ENCODE measurements at regions not wholly inside any gene's neighbourhood (a gene's known extent, or its start where the extent isn't known, plus 50 kb on each side); places are given as distances from the start of the nearest gene placed in this dataset.

DNA sequence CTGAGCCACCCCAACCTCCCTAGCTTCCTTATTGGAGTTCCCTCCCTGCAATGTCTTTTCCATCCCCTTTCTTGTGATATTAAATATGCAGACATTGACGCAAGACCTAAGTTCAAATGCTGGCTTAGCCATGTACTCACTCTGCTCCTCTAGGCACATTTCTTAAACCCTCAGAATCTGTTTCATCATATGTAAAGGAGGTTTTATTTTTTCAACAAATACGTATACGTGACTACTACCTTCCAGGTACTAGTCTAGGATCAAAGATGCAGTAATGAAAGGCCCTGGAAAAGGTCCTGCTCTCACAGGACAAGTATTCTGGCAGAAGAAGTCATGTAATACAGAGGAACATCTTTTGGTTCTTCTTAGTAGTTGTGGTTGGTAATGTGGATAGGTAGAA, 98.6 kb downstream of the SIPA1L2 start:
- H3K27ac ChIP-seq (ENCODE audit: low read depth in 2 of 2, low read length in 1 of 2) = no peak overlapping the region
- no peaks in the 10 kb centered on the region for H3K27me3 ChIP-seq (ENCODE audit: insufficient read depth)
- H3K9ac ChIP-seq = no peak overlapping the region
- H4K20me1 ChIP-seq (ENCODE audit: insufficient read depth) = no peaks in the 10 kb centered on the region
- CTCF ChIA-PET = no interaction called here
- H3K4me3 ChIP-seq (ENCODE audit: low read depth in 2 of 2, low read length in 1 of 2) = no peak overlapping the region
- H3F3A ChIP-seq (replicated peaks; ENCODE audit: insufficient read depth) = no peaks in the 10 kb centered on the region
- DNase-seq = no peak
- H3K36me3 ChIP-seq (replicated peaks in 1 of 2; ENCODE audit: control insufficient read depth in 1 of 2, insufficient read depth in 2 of 2, low read length in 1 of 2) = no peaks in the 10 kb centered on the region
- TF ChIP-seq, protein P1, sequence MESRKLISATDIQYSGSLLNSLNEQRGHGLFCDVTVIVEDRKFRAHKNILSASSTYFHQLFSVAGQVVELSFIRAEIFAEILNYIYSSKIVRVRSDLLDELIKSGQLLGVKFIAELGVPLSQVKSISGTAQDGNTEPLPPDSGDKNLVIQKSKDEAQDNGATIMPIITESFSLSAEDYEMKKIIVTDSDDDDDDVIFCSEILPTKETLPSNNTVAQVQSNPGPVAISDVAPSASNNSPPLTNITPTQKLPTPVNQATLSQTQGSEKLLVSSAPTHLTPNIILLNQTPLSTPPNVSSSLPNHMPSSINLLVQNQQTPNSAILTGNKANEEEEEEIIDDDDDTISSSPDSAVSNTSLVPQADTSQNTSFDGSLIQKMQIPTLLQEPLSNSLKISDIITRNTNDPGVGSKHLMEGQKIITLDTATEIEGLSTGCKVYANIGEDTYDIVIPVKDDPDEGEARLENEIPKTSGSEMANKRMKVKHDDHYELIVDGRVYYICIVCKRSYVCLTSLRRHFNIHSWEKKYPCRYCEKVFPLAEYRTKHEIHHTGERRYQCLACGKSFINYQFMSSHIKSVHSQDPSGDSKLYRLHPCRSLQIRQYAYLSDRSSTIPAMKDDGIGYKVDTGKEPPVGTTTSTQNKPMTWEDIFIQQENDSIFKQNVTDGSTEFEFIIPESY (IDR thresholded peaks at IDR 0.05; ENCODE audit: borderline replicate concordance, low read depth) = no peak
- TF ChIP-seq TCF12 (IDR thresholded peaks at IDR 0.05) = no peak
- TF ChIP-seq JUND (IDR thresholded peaks at IDR 0.05) = no peak
- TF ChIP-seq SIN3A (IDR thresholded peaks at IDR 0.05; ENCODE audit: borderline replicate concordance, low read depth, low read length) = no peak
- POLR2A ChIA-PET = no interaction called here
- WGBS (ENCODE audit: low lambda C conversion rate) = 69% methylated on average over 3 of the region's 3 CpGs
- no peaks in the 10 kb centered on the region for H3K9me3 ChIP-seq
- peaks cover 0 to 17% of the 10 kb centered on the region in 2 experiments; a peak in 2 of 4 replicates for H3K4me1 ChIP-seq (ENCODE audit: control insufficient read depth in 1 of 2, insufficient read depth in 2 of 2, low read depth in 1 of 2, low read length in 1 of 2)
- no peak overlapping the region for H3K4me2 ChIP-seq
- no peaks in the 10 kb centered on the region for H3K79me2 ChIP-seq (ENCODE audit: insufficient read depth)
- H3K9me2 ChIP-seq = no peaks in the 10 kb centered on the region
- H2AFZ ChIP-seq (ENCODE audit: low read depth) = no peak overlapping the region

DNA sequence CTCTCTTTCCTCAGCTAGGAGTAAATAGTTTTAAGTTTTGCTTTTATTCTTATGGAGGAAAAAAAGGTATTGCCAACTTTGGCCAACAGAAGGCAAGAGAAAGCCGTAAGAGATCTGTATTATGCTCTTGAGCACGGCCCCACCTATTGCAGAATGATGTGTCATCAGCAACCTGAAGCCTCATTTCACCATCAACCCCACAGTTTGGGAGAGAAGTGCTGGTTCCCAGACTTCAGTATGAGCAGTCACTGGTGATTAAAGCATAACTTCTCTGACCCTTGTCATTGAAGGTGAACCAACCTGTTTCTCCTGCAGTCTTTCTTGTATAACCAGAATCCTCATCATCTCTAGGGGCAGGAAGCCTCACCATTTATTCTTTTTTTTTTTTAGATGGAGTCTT, 100.2 kb downstream of the SIPA1L2 start:
- POLR2A ChIA-PET = no interaction called here
- CTCF ChIA-PET = interaction anchor here (0.7 to 0.8 kb wide), 2 partner anchors 10 to 16 kb away, joined by 3 to 4 read pairs; no protein-coding TSS in a partner anchor
- Histone ChIP-seq H3K9ac (no peak overlapping the region), H3K4me2 (no peak overlapping the region), H3K79me2 (ENCODE audit: insufficient read depth) (no peaks in the 10 kb centered on the region), H3K27me3 (ENCODE audit: insufficient read depth) (no peaks in the 10 kb centered on the region), H3K36me3 (replicated peaks in 1 of 2; ENCODE audit: control insufficient read depth in 1 of 2, insufficient read depth in 2 of 2, low read length in 1 of 2) (no peaks in the 10 kb centered on the region), H3F3A (replicated peaks; ENCODE audit: insufficient read depth) (no peaks in the 10 kb centered on the region), H3K9me3 (no peaks in the 10 kb centered on the region), H3K4me1 (ENCODE audit: control insufficient read depth in 1 of 2, insufficient read depth in 2 of 2, low read depth in 1 of 2, low read length in 1 of 2) (peaks cover 0 to 5% of the 10 kb centered on the region in 2 experiments; a peak in 2 of 4 replicates), H3K4me3 (ENCODE audit: low read depth in 2 of 2, low read length in 1 of 2) (no peak overlapping the region), H4K20me1 (ENCODE audit: insufficient read depth) (no peaks in the 10 kb centered on the region), H3K27ac (ENCODE audit: low read depth in 2 of 2, low read length in 1 of 2) (no peak overlapping the region), H2AFZ (ENCODE audit: low read depth) (no peak overlapping the region), H3K9me2 (no peaks in the 10 kb centered on the region)
- TF ChIP-seq FOXJ3 (CRISPR knock-in tag; IDR thresholded peaks at IDR 0.05) (no peak), CHD2 (IDR thresholded peaks at IDR 0.05; ENCODE audit: low read length, partially characterized antibody) (no peak), MXI1 (IDR thresholded peaks at IDR 0.05; ENCODE audit: low read depth, low read length) (no peak), POLR2AphosphoS5 (IDR thresholded peaks at IDR 0.05; ENCODE audit: low read depth, low read length) (no peak), TCF12 (IDR thresholded peaks at IDR 0.05) (no peak), TEAD4 (IDR thresholded peaks at IDR 0.05; ENCODE audit: borderline replicate concordance, insufficient read depth) (no peak), GABPA (IDR thresholded peaks at IDR 0.05; ENCODE audit: low read depth) (no peak), GATA2 (CRISPR knock-in tag; IDR thresholded peaks at IDR 0.05) (no peak), EZH2phosphoT487 (IDR thresholded peaks at IDR 0.05; ENCODE audit: borderline replicate concordance, low read depth) (no peak), MEF2A (IDR thresholded peaks at IDR 0.05; ENCODE audit: borderline replicate concordance, low read depth) (no peak), YY1 (IDR thresholded peaks at IDR 0.05; ENCODE audit: low read depth) (no peak), RCOR1 (IDR thresholded peaks at IDR 0.05; ENCODE audit: low read length) (no peak), FOSL2 (IDR thresholded peaks at IDR 0.05; ENCODE audit: borderline replicate concordance, low read depth) (no peak), EP300 (IDR thresholded peaks at IDR 0.05; ENCODE audit: borderline replicate concordance in 1 of 2, low read depth in 1 of 2, low read length in 1 of 2) (no peak), TAF1 (IDR thresholded peaks at IDR 0.05; ENCODE audit: borderline replicate concordance, low read depth, low read length) (no peak)
- TF ChIP-seq, protein P2, sequence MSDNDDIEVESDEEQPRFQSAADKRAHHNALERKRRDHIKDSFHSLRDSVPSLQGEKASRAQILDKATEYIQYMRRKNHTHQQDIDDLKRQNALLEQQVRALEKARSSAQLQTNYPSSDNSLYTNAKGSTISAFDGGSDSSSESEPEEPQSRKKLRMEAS (IDR thresholded peaks at IDR 0.05; ENCODE audit: low read depth) = no peak
- TF ChIP-seq, protein P3, sequence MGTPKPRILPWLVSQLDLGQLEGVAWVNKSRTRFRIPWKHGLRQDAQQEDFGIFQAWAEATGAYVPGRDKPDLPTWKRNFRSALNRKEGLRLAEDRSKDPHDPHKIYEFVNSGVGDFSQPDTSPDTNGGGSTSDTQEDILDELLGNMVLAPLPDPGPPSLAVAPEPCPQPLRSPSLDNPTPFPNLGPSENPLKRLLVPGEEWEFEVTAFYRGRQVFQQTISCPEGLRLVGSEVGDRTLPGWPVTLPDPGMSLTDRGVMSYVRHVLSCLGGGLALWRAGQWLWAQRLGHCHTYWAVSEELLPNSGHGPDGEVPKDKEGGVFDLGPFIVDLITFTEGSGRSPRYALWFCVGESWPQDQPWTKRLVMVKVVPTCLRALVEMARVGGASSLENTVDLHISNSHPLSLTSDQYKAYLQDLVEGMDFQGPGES (IDR thresholded peaks at IDR 0.05; ENCODE audit: low read depth, low read length) = no peak
- TF ChIP-seq, protein P4, sequence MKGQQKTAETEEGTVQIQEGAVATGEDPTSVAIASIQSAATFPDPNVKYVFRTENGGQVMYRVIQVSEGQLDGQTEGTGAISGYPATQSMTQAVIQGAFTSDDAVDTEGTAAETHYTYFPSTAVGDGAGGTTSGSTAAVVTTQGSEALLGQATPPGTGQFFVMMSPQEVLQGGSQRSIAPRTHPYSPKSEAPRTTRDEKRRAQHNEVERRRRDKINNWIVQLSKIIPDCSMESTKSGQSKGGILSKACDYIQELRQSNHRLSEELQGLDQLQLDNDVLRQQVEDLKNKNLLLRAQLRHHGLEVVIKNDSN (IDR thresholded peaks at IDR 0.05; ENCODE audit: borderline replicate concordance, low read depth) = no peak
- 60% methylated on average over 2 of the region's 2 CpGs for WGBS (ENCODE audit: low lambda C conversion rate)
- DNase-seq = no peak

Data from SK-N-SH (cell line).